ENCODE measurements at regions not wholly inside any gene's neighbourhood (a gene's known extent, or its start where the extent isn't known, plus 50 kb on each side); places are given as distances from the start of the nearest gene placed in this dataset.

DNA sequence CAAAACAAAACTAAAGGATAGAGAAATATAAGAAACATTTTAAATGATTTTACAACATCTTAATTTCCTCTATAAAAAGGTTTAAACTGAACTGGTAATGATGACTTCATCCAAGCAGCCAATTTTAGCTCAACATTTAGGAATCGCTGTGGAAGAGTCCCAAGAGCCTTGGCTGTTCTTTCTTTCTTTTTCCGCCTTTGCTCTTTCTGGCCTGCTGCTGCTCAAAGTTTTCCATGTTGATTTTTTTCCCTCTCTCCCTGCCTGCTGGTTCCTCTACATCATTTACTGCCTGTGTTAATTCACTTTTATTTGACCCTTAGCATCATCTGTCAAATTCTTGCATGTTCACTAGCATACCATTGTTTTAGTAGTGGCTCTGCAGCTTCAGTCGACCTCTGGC is 146.9 kb downstream of the EVX1 start:
- TF ChIP-seq, protein P1, sequence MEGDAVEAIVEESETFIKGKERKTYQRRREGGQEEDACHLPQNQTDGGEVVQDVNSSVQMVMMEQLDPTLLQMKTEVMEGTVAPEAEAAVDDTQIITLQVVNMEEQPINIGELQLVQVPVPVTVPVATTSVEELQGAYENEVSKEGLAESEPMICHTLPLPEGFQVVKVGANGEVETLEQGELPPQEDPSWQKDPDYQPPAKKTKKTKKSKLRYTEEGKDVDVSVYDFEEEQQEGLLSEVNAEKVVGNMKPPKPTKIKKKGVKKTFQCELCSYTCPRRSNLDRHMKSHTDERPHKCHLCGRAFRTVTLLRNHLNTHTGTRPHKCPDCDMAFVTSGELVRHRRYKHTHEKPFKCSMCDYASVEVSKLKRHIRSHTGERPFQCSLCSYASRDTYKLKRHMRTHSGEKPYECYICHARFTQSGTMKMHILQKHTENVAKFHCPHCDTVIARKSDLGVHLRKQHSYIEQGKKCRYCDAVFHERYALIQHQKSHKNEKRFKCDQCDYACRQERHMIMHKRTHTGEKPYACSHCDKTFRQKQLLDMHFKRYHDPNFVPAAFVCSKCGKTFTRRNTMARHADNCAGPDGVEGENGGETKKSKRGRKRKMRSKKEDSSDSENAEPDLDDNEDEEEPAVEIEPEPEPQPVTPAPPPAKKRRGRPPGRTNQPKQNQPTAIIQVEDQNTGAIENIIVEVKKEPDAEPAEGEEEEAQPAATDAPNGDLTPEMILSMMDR (conservative IDR thresholded peaks at IDR 0.05; ENCODE audit: low read length), result no peak
- no peak for TF ChIP-seq EZH2phosphoT487 (IDR thresholded peaks at IDR 0.05; ENCODE audit: borderline replicate concordance)
